Sciatic nerve (tissue), 2 donors: ENCODE measurements at regions not wholly inside any gene's neighbourhood (a gene's known extent, or its start where the extent isn't known, plus 50 kb on each side); places are given as distances from the start of the nearest gene placed in this dataset.
"Not testable (repeated sequence)": the region's sequence is repeated elsewhere in the genome, so short reads cannot be mapped to it uniquely, and the experiment has no call there.

Experiments used
- ATAC-seq: fragments of 200-7000 bp; cut with Tn5 transposase; one replicate; pipeline ENCODE4 v1.9.1; 2020; ENCODE audit warnings: mild to moderate bottlenecking, moderate library complexity
- DNase-seq: peaks from one replicate; pipeline ENCODE4 v3.0.0-alpha.2; 2020; ENCODE audit warnings: low spot score
- intact Hi-C: fragments of 100-400 bp; cut with DNase I; formaldehyde crosslinking; loops from one replicate; pipeline ENCODE4 v1.14.2; 2022
- donor health status: DM: no; HTN: no; CAD: no.
- donor health status: DM: no; HTN: no; CAD: no.

- DNase-seq = no peak
- ATAC-seq = no peak
- intact Hi-C loops = no loop called here
Measured at GRCh38 chr11:22920939-22921565, 60.8 kb upstream of the CCDC179 start.

DNA sequence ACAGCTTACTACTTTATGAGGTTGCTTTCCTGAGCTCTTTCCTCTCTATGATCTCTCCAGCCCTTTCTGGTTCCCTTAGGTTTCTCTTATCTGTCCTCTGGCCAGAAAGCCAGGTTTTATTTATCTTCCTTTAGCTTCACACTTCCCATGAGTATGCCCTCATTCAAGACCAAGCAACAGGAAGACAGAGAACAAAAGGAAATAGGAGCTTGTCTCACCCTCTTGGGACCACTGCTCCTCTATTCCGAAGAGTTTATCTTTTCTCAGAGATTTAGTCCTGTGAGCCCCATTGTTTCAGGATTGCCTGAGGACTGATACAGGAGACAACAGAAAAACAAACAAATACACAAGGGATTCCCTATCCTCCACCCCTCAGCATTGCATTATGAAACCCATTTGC is 62.4 kb upstream of the CCDC179 start:
- intact Hi-C loops = no loop called here
- DNase-seq (no peak), ATAC-seq (no peak)

GRCh38 chr11:22923561-22923960 is 63.3 kb upstream of the CCDC179 start:
- DNase-seq (no peak), ATAC-seq (no peak)
- intact Hi-C loops = no loop called here

GRCh38 chr11:22926341-22926740 is 66.1 kb upstream of the CCDC179 start:
- intact Hi-C loops = no loop called here
- ATAC-seq = no peak

DNA sequence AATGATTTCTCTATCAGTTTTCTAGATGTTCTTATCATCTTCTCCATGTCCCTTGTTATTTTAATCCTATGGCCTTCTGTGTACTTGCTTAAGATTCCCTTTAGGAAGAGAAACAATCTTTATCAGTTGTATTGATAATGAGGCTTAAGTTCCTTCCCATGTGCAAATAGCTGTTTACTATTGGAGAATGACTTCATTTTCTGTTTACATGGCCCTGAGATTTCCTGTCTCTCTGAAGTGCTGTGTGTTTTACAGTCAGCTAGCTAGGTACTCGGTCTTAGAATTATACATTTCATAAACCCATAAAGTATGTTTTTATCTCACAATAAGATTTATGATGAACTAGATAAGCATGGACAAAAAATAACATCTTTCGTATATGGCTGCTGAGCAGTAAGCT is 67.5 kb upstream of the CCDC179 start:
- no peak for ATAC-seq
- DNase-seq = no peak
- intact Hi-C loops = no loop called here

More at GRCh38 chr11:22926341-22926740, 66.1 kb upstream of the CCDC179 start:
- DNase-seq = no peak

- intact Hi-C loops = no loop called here
- ATAC-seq (no peak), DNase-seq (no peak)
Measured at GRCh38 chr11:22928207-22928917, 68.1 kb upstream of the CCDC179 start.

DNA sequence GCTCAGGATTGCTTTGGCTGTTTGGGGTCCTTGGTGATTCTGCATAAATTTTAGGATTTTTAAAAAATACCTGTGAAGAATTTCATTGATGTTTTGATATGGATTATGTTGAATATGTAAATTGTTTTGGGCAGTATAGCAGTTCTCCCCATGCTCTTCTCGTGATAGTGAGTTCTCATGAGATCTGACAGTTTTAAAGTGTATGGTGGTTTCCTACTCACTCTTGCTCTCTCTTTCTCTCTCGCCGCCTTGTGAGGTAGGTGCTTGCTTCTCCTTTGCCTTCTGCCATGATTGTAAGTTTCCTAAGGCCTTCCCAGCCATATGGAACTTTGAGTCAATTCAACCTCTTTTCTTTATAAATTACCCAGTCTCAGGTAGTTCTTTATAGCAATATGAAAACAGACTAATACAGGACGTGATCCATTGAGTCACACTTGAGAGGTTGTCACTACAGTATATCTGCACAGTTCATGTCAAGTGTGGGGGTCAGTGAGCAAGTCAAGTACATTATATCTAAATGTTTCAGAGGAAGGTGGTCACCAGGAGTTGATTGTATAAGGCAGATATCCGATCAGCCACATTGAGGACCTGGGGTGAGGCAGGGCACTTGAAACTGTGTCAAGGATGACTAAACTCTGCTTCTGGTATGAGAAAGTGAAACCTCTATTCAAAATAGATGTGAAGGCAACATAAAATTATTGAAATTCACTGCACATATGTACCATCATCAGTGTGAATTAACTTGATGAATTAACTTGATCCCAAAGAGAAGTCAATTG is 70.7 kb upstream of the CCDC179 start:
- DNase-seq (no peak), ATAC-seq (no peak)
- intact Hi-C loops = no loop called here

- intact Hi-C loops = no loop called here
- DNase-seq (no peak), ATAC-seq (no peak)
Measured at GRCh38 chr11:22938691-22939090, 78.4 kb upstream of the CCDC179 start.

DNA sequence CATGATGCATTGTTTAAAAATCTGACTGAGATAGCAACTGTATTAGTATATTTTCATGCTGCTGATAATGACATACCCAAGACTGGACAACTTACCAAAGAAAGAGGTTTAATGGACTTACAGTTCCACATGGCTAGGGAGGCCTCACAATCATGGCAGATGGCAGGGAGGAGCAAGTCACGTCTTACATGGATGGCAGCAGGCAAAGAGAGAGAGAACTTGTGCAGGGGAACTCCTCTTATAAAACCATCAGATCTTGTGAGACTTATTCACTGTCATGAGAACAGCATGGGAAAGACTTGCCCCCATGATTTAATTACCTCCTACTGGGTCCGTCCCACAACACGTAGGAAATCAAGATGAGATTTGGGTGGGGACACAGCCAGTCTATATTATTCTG is 81.3 kb upstream of the CCDC179 start:
- DNase-seq, ATAC-seq, intact Hi-C loops: not testable (repeated sequence)

DNA sequence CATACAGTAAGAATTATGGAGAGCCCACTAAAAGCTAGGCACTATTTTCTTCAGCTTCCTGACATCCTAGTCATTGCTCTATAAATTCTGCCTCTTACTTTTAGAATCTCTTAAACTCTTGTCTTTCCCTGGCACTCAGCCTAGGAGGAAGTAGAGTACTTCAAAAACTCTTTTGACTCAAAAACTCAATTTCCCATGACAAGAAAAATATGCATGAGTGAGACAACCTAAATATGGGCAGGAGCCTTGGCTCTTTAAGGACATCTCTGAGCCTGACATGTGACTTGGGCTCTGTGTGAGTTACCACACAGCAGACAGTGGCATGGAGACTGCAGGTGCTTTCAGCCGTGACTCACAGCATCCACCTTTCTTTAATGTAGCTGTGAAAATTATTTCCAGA is 97.5 kb upstream of the CCDC179 start:
- no peak for ATAC-seq
- intact Hi-C loops = no loop called here
- no peak for DNase-seq

GRCh38 chr11:22974251-22974650 is 114.0 kb upstream of the CCDC179 start:
- DNase-seq (no peak), ATAC-seq (no peak)
- intact Hi-C loops = no loop called here

GRCh38 chr11:22976146-22976545 is 115.9 kb upstream of the CCDC179 start:
- ATAC-seq (no peak), DNase-seq (no peak)
- intact Hi-C loops = no loop called here

DNA sequence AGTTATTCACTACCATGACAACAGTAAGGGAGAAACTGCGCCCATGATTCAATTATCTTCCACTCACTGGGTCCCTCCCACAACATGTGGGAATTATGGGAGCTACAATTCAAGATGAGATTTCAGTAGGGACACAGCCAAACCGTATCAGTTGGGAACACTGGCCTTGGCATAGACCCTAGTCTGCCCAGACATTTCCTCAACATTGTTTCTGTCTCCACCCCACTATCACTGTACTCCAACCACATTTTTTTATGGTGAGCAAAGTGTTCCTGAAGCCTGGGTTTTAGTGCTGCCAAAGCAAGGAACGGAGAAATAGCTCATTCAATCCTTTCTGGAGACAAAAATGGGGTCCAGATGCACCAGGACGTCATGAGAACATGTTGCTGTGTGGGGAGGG is 122.6 kb upstream of the CCDC179 start:
- ATAC-seq (no peak), DNase-seq (no peak)
- intact Hi-C loops = no loop called here

DNA sequence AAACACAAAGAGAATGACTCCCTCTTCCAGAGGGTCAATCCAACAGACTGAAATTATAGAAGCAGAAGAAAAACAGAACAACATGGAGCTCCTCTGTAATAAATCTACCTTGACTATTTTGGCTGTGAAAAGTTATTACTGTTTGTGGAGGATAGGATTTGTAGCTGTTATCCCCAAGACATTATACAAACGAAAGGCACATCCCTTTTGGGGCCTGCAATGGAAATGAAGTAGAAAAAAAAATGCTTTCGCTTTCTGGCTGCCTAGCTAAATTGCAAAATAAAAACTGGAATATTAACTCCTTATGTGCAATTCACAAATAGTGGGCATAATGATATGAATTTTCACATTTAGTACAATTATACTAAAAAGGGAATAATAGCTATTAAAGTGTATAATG is 123.8 kb upstream of the CCDC179 start:
- ATAC-seq (no peak), DNase-seq (no peak)
- intact Hi-C loops = no loop called here

DNA sequence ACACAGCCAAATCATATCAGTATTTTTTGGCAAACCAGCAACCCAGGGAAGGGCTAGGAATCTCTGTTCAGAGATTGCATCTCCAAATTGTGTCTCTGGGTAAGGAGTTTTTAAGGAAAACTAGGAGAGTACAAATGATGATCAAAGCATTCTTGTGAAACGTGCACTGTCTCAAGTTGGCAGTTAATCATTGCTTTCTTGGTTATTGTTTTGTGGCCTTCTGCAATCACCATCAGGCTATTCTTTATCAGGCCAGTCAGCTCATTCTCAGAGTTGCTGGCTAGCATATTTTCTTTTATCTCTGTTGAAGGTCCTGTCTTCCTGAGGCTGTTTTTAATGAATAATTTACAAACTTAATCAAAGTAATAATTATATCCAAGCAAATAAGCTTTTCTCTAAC is 129.1 kb upstream of the CCDC179 start:
- ATAC-seq = no peak
- no peak for DNase-seq
- intact Hi-C loops = no loop called here

GRCh38 chr11:22991196-22991595 is 130.9 kb upstream of the CCDC179 start:
- ATAC-seq (no peak), DNase-seq (no peak)
- intact Hi-C loops = no loop called here

DNA sequence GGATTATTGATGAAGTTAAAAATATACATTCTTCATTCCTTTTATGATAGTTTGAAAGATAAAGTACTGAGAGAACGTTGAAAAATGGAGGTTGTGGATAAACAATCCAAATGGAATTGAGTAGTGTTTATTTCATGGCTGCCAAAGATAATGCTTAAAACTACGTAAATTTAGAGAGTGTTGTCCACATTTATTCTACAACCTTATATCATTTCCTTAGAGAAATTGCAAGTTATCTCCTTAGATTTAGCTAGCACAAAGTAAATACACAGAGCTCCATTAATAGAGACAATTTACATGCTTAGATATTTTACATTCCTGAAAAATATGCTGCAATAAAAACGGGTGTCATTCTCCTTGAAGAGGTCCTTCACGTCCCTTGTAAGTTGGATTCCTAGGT is 146.5 kb upstream of the CCDC179 start:
- ATAC-seq (no peak), DNase-seq (no peak)
- intact Hi-C loops = no loop called here

DNA sequence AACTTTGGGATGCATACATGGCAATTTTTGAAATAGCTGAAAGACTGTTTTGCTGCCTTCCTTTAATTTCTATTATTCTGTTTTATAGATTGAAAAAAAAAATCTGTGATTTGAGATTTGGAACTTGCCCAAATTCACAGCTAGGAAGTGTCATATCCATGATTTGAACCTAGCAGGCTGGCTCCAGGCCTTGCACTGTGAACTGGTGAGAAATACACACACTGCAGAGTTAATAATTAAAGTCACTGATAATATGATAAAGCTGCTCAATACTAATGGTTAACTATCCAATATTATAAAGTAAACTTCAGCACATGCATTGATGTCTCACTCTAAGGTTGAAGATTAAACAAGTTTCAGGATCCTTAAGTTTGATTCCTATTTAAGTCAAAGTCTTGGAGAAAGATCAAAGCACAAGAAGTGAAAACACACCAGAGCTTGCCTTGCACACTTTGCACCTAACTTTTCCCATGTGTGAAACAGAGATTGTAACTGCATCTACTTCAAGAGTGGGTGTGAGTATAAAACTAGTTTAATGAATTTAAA is 150.6 kb upstream of the CCDC179 start:
- ATAC-seq (no peak), DNase-seq (no peak)
- intact Hi-C loops = no loop called here

GRCh38 chr11:23012930-23013329 is 152.7 kb upstream of the CCDC179 start:
- no peak for ATAC-seq
- intact Hi-C loops = no loop called here
- no peak for DNase-seq

- DNase-seq (no peak), ATAC-seq (no peak)
- intact Hi-C loops = no loop called here
Measured at GRCh38 chr11:23013509-23013908, 153.2 kb upstream of the CCDC179 start.
